K562 (cell line): ENCODE measurements at regions not wholly inside any gene's neighbourhood (a gene's known extent, or its start where the extent isn't known, plus 50 kb on each side); places are given as distances from the start of the nearest gene placed in this dataset.

Experiments
- KLF16 ChIP-seq: IDR thresholded peaks from 2 replicates; pipeline ENCODE4 v1.6.1; 2016; ENCODE audit warnings: antibody characterized with exemption
- NFYB ChIP-seq: IDR thresholded peaks from 2 replicates; pipeline ENCODE4 v1.6.1; 2011; ENCODE audit warnings: mild to moderate bottlenecking, moderate library complexity; ENCODE audit not compliant: insufficient read length; ENCODE audit errors: extremely low read depth
- ZNF830 ChIP-seq: fragments of 250-450 bp; sonication (Bioruptor Pico); IDR thresholded peaks from 2 replicates; pipeline ENCODE4 v1.5.0; 2021; ENCODE audit warnings: mild to moderate bottlenecking

GRCh38 chr5:117207088-117207668 lies 632.6 kb upstream of the SEMA6A start:
- TF ChIP-seq ZNF830 (CRISPR knock-in tag), result no peak
- TF ChIP-seq KLF16, result no peak
- TF ChIP-seq NFYB, result no peak
